ENCODE measurements at regions not wholly inside any gene's neighbourhood (a gene's known extent, or its start where the extent isn't known, plus 50 kb on each side); places are given as distances from the start of the nearest gene placed in this dataset.
"Not testable (repeated sequence)": the region's sequence is repeated elsewhere in the genome, so short reads cannot be mapped to it uniquely, and the experiment has no call there.

GRCh38 chr15:96473556-96473955 lies 143.1 kb downstream of the NR2F2 start:
- Histone ChIP-seq H3K4me3 (ENCODE audit: low read length) (no peak overlapping the region), H3K36me3 (ENCODE audit: insufficient read depth, low read length) (no peaks in the 10 kb centered on the region), H3K27ac (ENCODE audit: low read depth, low read length) (no peak overlapping the region), H3K27me3 (ENCODE audit: insufficient read depth, low read length) (no peaks in the 10 kb centered on the region), H3K4me1 (ENCODE audit: insufficient read depth, low read length) (no peaks in the 10 kb centered on the region), H3K9ac (ENCODE audit: low read depth, low read length) (no peak overlapping the region), H3K9me3 (ENCODE audit: insufficient read depth, low read depth, low read length) (no peaks in the 10 kb centered on the region)
- 95% methylated on average over 4 of the region's 5 CpGs for WGBS

GRCh38 chr15:96474231-96474664 lies 143.7 kb downstream of the NR2F2 start:
- 98% methylated on average over 4 of the region's 5 CpGs for WGBS

DNA sequence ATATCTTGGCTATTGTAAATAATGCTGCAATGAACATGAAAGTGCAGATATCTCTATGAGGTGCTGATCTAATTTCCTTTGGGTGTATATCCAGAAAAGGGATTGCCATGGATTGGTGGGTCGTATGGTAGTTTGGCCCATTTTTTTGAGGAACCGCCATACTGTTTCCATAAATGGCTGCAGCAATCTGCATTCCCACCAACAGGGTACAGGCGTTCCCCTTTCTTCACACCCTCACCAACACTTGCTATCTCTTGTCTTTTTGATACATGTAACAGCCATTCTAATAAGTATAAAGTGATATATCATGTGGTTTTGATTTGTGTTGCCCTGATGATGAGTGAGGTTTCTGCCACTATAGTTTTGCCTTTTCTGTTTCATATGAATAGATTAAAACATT lies 146.7 kb downstream of the NR2F2 start:
- Histone ChIP-seq H3K9ac (ENCODE audit: low read depth, low read length) (no peak overlapping the region), H3K9me3 (ENCODE audit: insufficient read depth, low read depth, low read length) (no peaks in the 10 kb centered on the region), H3K27ac (ENCODE audit: low read depth, low read length) (no peak overlapping the region), H3K4me3 (ENCODE audit: low read length) (no peak overlapping the region), H3K27me3 (ENCODE audit: insufficient read depth, low read length) (no peaks in the 10 kb centered on the region), H3K4me1 (ENCODE audit: insufficient read depth, low read length) (no peaks in the 10 kb centered on the region), H3K36me3 (ENCODE audit: insufficient read depth, low read length) (no peaks in the 10 kb centered on the region)
- WGBS, result 93% methylated on average over 3 of the region's 3 CpGs

More at GRCh38 chr15:96474231-96474664, 143.7 kb downstream of the NR2F2 start:
- H3K9ac ChIP-seq (ENCODE audit: low read depth, low read length), result no peak overlapping the region
- no peaks in the 10 kb centered on the region for H3K27me3 ChIP-seq (ENCODE audit: insufficient read depth, low read length)
- no peak overlapping the region for H3K4me3 ChIP-seq (ENCODE audit: low read length)
- H3K27ac ChIP-seq (ENCODE audit: low read depth, low read length), result no peak overlapping the region
- H3K4me1 ChIP-seq (ENCODE audit: insufficient read depth, low read length), result no peaks in the 10 kb centered on the region
- no peaks in the 10 kb centered on the region for H3K36me3 ChIP-seq (ENCODE audit: insufficient read depth, low read length)
- H3K9me3 ChIP-seq (ENCODE audit: insufficient read depth, low read depth, low read length), result no peaks in the 10 kb centered on the region

GRCh38 chr15:96484412-96484811 lies 153.9 kb downstream of the NR2F2 start:
- not testable (repeated sequence) for H3K4me1 ChIP-seq (ENCODE audit: insufficient read depth, low read length); H3K27ac ChIP-seq (ENCODE audit: low read depth, low read length); H3K9ac ChIP-seq (ENCODE audit: low read depth, low read length); H3K27me3 ChIP-seq (ENCODE audit: insufficient read depth, low read length); H3K36me3 ChIP-seq (ENCODE audit: insufficient read depth, low read length); H3K9me3 ChIP-seq (ENCODE audit: insufficient read depth, low read depth, low read length); H3K4me3 ChIP-seq (ENCODE audit: low read length)
- WGBS, result no CpG with 5 or more reads among the region's 1 CpG

GRCh38 chr15:96484830-96485229 lies 154.3 kb downstream of the NR2F2 start:
- Histone ChIP-seq H3K4me3 (ENCODE audit: low read length) (no peak overlapping the region), H3K9ac (ENCODE audit: low read depth, low read length) (no peak overlapping the region), H3K27me3 (ENCODE audit: insufficient read depth, low read length) (no peaks in the 10 kb centered on the region), H3K9me3 (ENCODE audit: insufficient read depth, low read depth, low read length) (no peaks in the 10 kb centered on the region), H3K4me1 (ENCODE audit: insufficient read depth, low read length) (no peaks in the 10 kb centered on the region), H3K27ac (ENCODE audit: low read depth, low read length) (no peak overlapping the region), H3K36me3 (ENCODE audit: insufficient read depth, low read length) (no peaks in the 10 kb centered on the region)

DNA sequence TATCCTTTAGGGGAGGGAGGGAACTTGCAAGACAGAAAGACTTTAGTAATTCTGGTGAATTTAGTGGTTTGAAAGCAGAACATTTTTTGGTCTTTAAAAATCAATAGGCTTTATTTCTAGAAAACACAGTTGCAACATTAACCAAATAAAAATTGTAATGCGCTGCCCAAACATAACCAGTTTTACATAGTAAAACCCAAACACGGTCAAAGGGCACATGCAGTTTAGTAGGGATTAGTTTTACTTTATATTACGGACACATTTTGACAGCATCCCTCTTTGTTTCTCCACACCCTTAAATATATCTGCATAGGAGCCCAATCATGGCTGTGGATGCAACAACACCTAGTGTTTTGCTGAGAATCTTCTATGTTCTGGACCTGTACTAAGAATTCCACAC lies 156.7 kb downstream of the NR2F2 start:
- no peaks in the 10 kb centered on the region for H3K36me3 ChIP-seq (ENCODE audit: insufficient read depth, low read length)
- no peaks in the 10 kb centered on the region for H3K9me3 ChIP-seq (ENCODE audit: insufficient read depth, low read depth, low read length)
- no peaks in the 10 kb centered on the region for H3K27me3 ChIP-seq (ENCODE audit: insufficient read depth, low read length)
- WGBS, result 93% methylated on average over 3 of the region's 3 CpGs
- H3K4me1 ChIP-seq (ENCODE audit: insufficient read depth, low read length), result no peaks in the 10 kb centered on the region
- H3K9ac ChIP-seq (ENCODE audit: low read depth, low read length), result no peak overlapping the region
- H3K4me3 ChIP-seq (ENCODE audit: low read length), result no peak overlapping the region
- H3K27ac ChIP-seq (ENCODE audit: low read depth, low read length), result no peak overlapping the region

GRCh38 chr15:96491066-96491699 lies 160.7 kb downstream of the NR2F2 start:
- H3K9me3 ChIP-seq (ENCODE audit: insufficient read depth, low read depth, low read length); H3K27ac ChIP-seq (ENCODE audit: low read depth, low read length); H3K27me3 ChIP-seq (ENCODE audit: insufficient read depth, low read length); H3K9ac ChIP-seq (ENCODE audit: low read depth, low read length); H3K4me1 ChIP-seq (ENCODE audit: insufficient read depth, low read length); H3K36me3 ChIP-seq (ENCODE audit: insufficient read depth, low read length): not testable (repeated sequence)
- H3K4me3 ChIP-seq (ENCODE audit: low read length), result peak overlapping the region; percentile 39; the same call in 1 of the 2 replicates
- 93% methylated on average over 15 of the region's 15 CpGs for WGBS

DNA sequence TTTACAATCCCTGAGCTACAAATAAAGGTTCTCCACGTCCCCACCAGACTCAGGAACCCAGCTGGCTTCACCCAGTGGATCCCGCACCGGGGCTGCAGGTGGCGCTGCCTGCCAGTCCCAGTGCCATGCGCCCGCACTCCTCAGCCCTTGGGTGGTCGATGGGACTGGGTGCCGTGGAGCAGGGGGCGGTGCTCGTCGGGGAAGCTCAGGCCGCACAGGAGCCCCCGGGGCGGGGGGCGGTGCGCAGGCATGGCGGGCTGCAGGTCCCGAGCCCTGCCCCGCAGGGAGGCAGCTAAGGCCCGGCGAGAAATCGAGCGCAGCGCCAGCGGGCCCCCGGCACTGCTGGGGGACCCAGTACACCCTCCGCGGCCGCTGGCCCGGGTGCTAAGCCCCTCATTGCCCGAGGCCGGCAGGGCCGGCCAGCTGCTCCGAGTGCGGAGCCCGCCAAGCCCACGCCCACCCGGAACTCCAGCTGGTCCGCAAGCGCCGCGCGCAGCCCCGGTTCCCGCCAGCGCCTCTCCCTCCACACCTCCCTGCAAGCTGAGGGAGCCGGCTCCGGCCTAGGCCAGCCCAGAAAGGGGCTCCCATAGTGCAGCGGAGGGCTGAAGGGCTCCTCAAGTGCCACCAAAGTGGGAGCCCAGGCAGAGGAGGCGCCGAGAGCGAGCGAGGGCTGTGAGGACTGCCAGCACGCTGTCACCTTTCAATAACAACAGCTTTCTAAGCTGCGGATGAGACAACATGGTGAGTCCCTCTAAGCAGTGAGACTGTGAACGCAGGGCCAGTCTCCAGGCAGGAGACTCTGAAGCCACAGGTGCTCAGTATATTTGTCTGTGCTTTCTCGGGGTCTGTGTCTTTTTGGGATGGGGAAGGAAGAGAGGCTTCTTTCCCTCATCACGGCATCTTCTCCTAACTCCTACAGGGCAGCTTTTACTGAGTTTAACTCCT lies 161.5 kb downstream of the NR2F2 start:
- H3K4me1 ChIP-seq (ENCODE audit: insufficient read depth, low read length); H3K36me3 ChIP-seq (ENCODE audit: insufficient read depth, low read length); H3K9ac ChIP-seq (ENCODE audit: low read depth, low read length); H3K27me3 ChIP-seq (ENCODE audit: insufficient read depth, low read length); H3K9me3 ChIP-seq (ENCODE audit: insufficient read depth, low read depth, low read length); H3K27ac ChIP-seq (ENCODE audit: low read depth, low read length): not testable (repeated sequence)
- WGBS, result 93% methylated on average over 58 of the region's 58 CpGs
- peak overlapping the region; percentile 39 for H3K4me3 ChIP-seq (ENCODE audit: low read length)

DNA sequence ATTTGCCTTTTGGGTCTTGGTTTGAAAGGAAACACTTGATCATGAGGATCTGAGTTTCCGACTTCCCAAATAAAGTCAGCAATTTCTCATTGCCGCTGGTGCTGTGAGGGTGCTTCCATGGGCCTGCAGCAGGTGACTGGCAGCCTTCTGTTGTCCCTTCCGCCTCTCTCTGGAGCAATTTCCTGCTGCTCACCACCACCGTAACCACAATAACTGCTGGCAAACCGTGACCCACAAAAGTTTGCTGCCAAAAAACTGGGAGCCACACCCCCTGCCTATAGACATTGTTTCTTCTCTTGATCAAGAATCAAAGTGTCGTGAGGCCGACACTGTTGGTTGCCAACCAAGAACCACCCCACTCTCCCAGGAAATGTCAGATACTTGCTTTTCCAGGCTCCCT lies 164.0 kb downstream of the NR2F2 start:
- no peaks in the 10 kb centered on the region for H3K9me3 ChIP-seq (ENCODE audit: insufficient read depth, low read depth, low read length)
- H3K4me1 ChIP-seq (ENCODE audit: insufficient read depth, low read length), result no peaks in the 10 kb centered on the region
- WGBS, result 94% methylated on average over 7 of the region's 7 CpGs
- H3K27me3 ChIP-seq (ENCODE audit: insufficient read depth, low read length), result no peaks in the 10 kb centered on the region
- H3K36me3 ChIP-seq (ENCODE audit: insufficient read depth, low read length), result no peaks in the 10 kb centered on the region
- H3K4me3 ChIP-seq (ENCODE audit: low read length), result no peak overlapping the region
- no peak overlapping the region for H3K9ac ChIP-seq (ENCODE audit: low read depth, low read length)
- no peak overlapping the region for H3K27ac ChIP-seq (ENCODE audit: low read depth, low read length)

DNA sequence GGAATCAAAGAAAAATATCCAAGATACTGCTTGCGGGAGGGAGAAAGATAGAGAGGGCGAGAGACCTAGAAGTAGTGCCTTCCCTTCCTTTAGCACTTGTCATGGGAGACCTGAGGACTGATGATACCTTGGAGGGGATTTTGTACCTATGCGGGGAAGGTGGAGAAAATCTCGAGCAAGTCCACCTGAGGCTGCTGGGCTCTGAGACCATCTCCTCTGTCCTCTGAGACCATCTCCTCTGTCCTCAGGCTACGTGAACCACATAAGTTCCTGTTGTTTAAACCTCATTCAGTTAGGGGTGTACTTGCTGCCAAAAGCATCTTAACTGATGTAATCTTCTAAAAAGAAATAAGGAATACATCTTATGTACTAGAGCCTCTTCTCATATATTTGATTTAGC lies 164.9 kb downstream of the NR2F2 start:
- Histone ChIP-seq H3K4me3 (ENCODE audit: low read length) (no peak overlapping the region), H3K27ac (ENCODE audit: low read depth, low read length) (no peak overlapping the region), H3K4me1 (ENCODE audit: insufficient read depth, low read length) (no peaks in the 10 kb centered on the region), H3K36me3 (ENCODE audit: insufficient read depth, low read length) (no peaks in the 10 kb centered on the region), H3K9ac (ENCODE audit: low read depth, low read length) (no peak overlapping the region), H3K27me3 (ENCODE audit: insufficient read depth, low read length) (no peaks in the 10 kb centered on the region), H3K9me3 (ENCODE audit: insufficient read depth, low read depth, low read length) (no peaks in the 10 kb centered on the region)
- 91% methylated on average over 5 of the region's 5 CpGs for WGBS

- Histone ChIP-seq H3K9me3 (ENCODE audit: insufficient read depth, low read depth, low read length) (no peaks in the 10 kb centered on the region), H3K36me3 (ENCODE audit: insufficient read depth, low read length) (no peaks in the 10 kb centered on the region), H3K27me3 (ENCODE audit: insufficient read depth, low read length) (no peaks in the 10 kb centered on the region), H3K27ac (ENCODE audit: low read depth, low read length) (no peak overlapping the region), H3K9ac (ENCODE audit: low read depth, low read length) (no peak overlapping the region), H3K4me3 (ENCODE audit: low read length) (no peak overlapping the region), H3K4me1 (ENCODE audit: insufficient read depth, low read length) (no peaks in the 10 kb centered on the region)
- 97% methylated on average over 7 of the region's 7 CpGs for WGBS
Observed at GRCh38 chr15:96497951-96498350, 167.5 kb downstream of the NR2F2 start.

Measured in HUES64 (cell line).